ENCODE measurements at regions not wholly inside any gene's neighbourhood (a gene's known extent, or its start where the extent isn't known, plus 50 kb on each side); places are given as distances from the start of the nearest gene placed in this dataset.

GRCh38 chr4:16450724-16451123 lies 224.5 kb upstream of the TAPT1 start:
- intact Hi-C loops (cut with DNase I): no loop called here
- TF ChIP-seq POLR2A (IDR thresholded peaks at IDR 0.05) (no peak), CTCF (IDR thresholded peaks at IDR 0.05) (peak in 3 of 6 experiments; percentile 17 to 52 (median 28))
- H3K9me3 ChIP-seq: no peaks in the 10 kb centered on the region
- H3K27me3 ChIP-seq: no peaks in the 10 kb centered on the region
- H3K27ac ChIP-seq: no peak overlapping the region
- H3K4me1 ChIP-seq: no peaks in the 10 kb centered on the region
- H3K4me3 ChIP-seq: no peak overlapping the region
- WGBS, 2 donors: 36 to 57% methylated on average over 1 of the region's 1 CpG
- DNase-seq: no peak
- H3K36me3 ChIP-seq: no peaks in the 10 kb centered on the region

GRCh38 chr4:16450031-16450430 lies 223.8 kb upstream of the TAPT1 start:
- Histone ChIP-seq H3K4me1 (no peaks in the 10 kb centered on the region), H3K27ac (no peak overlapping the region), H3K9me3 (no peaks in the 10 kb centered on the region), H3K36me3 (no peaks in the 10 kb centered on the region), H3K4me3 (no peak overlapping the region), H3K27me3 (no peaks in the 10 kb centered on the region)
- 43 to 60% methylated on average over 3 of the region's 3 CpGs for WGBS, 2 donors
- TF ChIP-seq CTCF (IDR thresholded peaks at IDR 0.05) (no peak), POLR2A (IDR thresholded peaks at IDR 0.05) (no peak)
- intact Hi-C loops (cut with DNase I): no loop called here
- no peak for DNase-seq

GRCh38 chr4:16449406-16449805 lies 223.1 kb upstream of the TAPT1 start:
- Histone ChIP-seq H3K4me3 (no peak overlapping the region), H3K4me1 (no peaks in the 10 kb centered on the region), H3K9me3 (no peaks in the 10 kb centered on the region), H3K36me3 (no peaks in the 10 kb centered on the region), H3K27me3 (no peaks in the 10 kb centered on the region), H3K27ac (no peak overlapping the region)
- no peak for TF ChIP-seq CTCF (IDR thresholded peaks at IDR 0.05)
- no peak for TF ChIP-seq POLR2A (IDR thresholded peaks at IDR 0.05)
- WGBS, 2 donors: 50 to 66% methylated on average over 2 of the region's 2 CpGs
- intact Hi-C loops (cut with DNase I): loop anchor here (10.0 kb wide), 1 partner anchor 155 kb away; no protein-coding TSS in a partner anchor
- DNase-seq: no peak

- Histone ChIP-seq H3K27ac (no peak overlapping the region), H3K4me1 (no peaks in the 10 kb centered on the region), H3K9me3 (no peaks in the 10 kb centered on the region), H3K27me3 (no peaks in the 10 kb centered on the region), H3K4me3 (no peak overlapping the region), H3K36me3 (no peaks in the 10 kb centered on the region)
- DNase-seq: no peak
- intact Hi-C loops (cut with DNase I): loop anchor here (10.0 kb wide), 1 partner anchor 154 kb away; no protein-coding TSS in a partner anchor
- 85 to 91% methylated on average over 9 of the region's 9 CpGs for WGBS, 2 donors
- TF ChIP-seq POLR2A (IDR thresholded peaks at IDR 0.05): no peak
- TF ChIP-seq CTCF (IDR thresholded peaks at IDR 0.05): no peak
These were observed 222.1 kb upstream of the TAPT1 start for GRCh38 chr4:16448241-16448840.

- intact Hi-C loops (cut with DNase I): loop anchor here (10.0 kb wide), 1 partner anchor 149 kb away; no protein-coding TSS in a partner anchor
- no peak overlapping the region for H3K4me3 ChIP-seq
- H3K4me1 ChIP-seq: no peaks in the 10 kb centered on the region
- TF ChIP-seq POLR2A (IDR thresholded peaks at IDR 0.05) (no peak), CTCF (IDR thresholded peaks at IDR 0.05) (peak; percentile 23 to 74 (median 57))
- H3K36me3 ChIP-seq: no peaks in the 10 kb centered on the region
- DNase-seq: no peak
- no peaks in the 10 kb centered on the region for H3K27me3 ChIP-seq
- no peaks in the 10 kb centered on the region for H3K9me3 ChIP-seq
- 25 to 55% methylated on average over 2 of the region's 2 CpGs for WGBS, 2 donors
- no peak overlapping the region for H3K27ac ChIP-seq
These were observed 217.3 kb upstream of the TAPT1 start for GRCh38 chr4:16443504-16444088.
